K562 (cell line): ENCODE measurements at regions not wholly inside any gene's neighbourhood (a gene's known extent, or its start where the extent isn't known, plus 50 kb on each side); places are given as distances from the start of the nearest gene placed in this dataset.

Experiments used
- RAD21 ChIP-seq, 2 experiments: fragments of 250-450 bp in 1 of 2; fragments of 450-650 bp in 1 of 2; sonication (Bioruptor Pico) in 1 of 2; formaldehyde crosslinking in 1 of 2; IDR thresholded peaks in 1 of 2; conservative IDR thresholded peaks in 1 of 2; 2 replicates each; pipeline versions ENCODE4 v1.4.0 to v1.8.0; 2020 to 2022; ENCODE audit warnings: mild to moderate bottlenecking in 2 of 2, moderate library complexity in 1 of 2
- ZBED1 ChIP-seq: IDR thresholded peaks from 2 replicates; pipeline ENCODE4 v1.6.1; 2014
- TF ChIP-seq, protein P1 (sequence below), 2 experiments: fragments of 450-650 bp; IDR thresholded peaks; 2 replicates each; pipeline ENCODE4 v1.6.1; 2016; ENCODE audit warnings: mild to moderate bottlenecking in 2 of 2, borderline replicate concordance in 1 of 2, low read depth in 1 of 2, moderate library complexity in 1 of 2
- TF ChIP-seq, protein P2 (sequence below), 2 experiments: IDR thresholded peaks; 2 replicates each; pipeline ENCODE4 v1.6.1; 2011; ENCODE audit warnings: borderline replicate concordance in 1 of 2, control low read depth in 1 of 2, low read depth in 1 of 2, low read length in 1 of 2, mild to moderate bottlenecking in 1 of 2, mixed read lengths in 1 of 2, moderate library complexity in 1 of 2; ENCODE audit not compliant: insufficient read depth in 1 of 2, insufficient read length in 1 of 2, poor library complexity in 1 of 2, severe bottlenecking in 1 of 2; ENCODE audit errors: extremely low read depth in 1 of 2
- TF ChIP-seq, protein P3 (sequence below): IDR thresholded peaks from 2 replicates; pipeline ENCODE4 v1.6.1; 2011; ENCODE audit warnings: borderline replicate concordance, low read depth, mild to moderate bottlenecking, moderate library complexity, low read length; ENCODE audit not compliant: insufficient read depth, poor library complexity, severe bottlenecking
- TF ChIP-seq, protein P4 (sequence below): fragments of 250-450 bp; sonication (Bioruptor Pico); IDR thresholded peaks from 2 replicates; pipeline ENCODE4 v1.5.0; 2021

DNA sequence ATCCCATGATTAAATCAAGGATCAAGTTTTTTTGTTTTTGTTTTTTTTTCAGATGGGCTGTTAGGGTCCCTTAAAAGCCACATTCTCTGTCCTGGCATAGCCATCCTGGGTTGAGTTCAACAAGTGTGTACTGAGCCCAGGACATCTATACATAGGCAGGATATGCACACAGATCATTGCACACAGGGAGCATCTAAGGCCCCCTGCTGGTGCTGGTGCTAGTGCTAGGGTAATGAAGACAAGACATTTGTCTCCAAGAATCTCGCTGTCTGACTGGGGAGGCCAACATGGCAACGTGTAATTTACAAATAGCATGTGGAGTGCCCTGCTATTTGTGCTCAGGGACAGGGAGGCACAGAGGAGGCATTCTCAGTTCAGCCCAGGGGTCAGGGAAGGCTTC, 124.5 kb downstream of the VAPA start (continued):
- TF ChIP-seq, protein P1, sequence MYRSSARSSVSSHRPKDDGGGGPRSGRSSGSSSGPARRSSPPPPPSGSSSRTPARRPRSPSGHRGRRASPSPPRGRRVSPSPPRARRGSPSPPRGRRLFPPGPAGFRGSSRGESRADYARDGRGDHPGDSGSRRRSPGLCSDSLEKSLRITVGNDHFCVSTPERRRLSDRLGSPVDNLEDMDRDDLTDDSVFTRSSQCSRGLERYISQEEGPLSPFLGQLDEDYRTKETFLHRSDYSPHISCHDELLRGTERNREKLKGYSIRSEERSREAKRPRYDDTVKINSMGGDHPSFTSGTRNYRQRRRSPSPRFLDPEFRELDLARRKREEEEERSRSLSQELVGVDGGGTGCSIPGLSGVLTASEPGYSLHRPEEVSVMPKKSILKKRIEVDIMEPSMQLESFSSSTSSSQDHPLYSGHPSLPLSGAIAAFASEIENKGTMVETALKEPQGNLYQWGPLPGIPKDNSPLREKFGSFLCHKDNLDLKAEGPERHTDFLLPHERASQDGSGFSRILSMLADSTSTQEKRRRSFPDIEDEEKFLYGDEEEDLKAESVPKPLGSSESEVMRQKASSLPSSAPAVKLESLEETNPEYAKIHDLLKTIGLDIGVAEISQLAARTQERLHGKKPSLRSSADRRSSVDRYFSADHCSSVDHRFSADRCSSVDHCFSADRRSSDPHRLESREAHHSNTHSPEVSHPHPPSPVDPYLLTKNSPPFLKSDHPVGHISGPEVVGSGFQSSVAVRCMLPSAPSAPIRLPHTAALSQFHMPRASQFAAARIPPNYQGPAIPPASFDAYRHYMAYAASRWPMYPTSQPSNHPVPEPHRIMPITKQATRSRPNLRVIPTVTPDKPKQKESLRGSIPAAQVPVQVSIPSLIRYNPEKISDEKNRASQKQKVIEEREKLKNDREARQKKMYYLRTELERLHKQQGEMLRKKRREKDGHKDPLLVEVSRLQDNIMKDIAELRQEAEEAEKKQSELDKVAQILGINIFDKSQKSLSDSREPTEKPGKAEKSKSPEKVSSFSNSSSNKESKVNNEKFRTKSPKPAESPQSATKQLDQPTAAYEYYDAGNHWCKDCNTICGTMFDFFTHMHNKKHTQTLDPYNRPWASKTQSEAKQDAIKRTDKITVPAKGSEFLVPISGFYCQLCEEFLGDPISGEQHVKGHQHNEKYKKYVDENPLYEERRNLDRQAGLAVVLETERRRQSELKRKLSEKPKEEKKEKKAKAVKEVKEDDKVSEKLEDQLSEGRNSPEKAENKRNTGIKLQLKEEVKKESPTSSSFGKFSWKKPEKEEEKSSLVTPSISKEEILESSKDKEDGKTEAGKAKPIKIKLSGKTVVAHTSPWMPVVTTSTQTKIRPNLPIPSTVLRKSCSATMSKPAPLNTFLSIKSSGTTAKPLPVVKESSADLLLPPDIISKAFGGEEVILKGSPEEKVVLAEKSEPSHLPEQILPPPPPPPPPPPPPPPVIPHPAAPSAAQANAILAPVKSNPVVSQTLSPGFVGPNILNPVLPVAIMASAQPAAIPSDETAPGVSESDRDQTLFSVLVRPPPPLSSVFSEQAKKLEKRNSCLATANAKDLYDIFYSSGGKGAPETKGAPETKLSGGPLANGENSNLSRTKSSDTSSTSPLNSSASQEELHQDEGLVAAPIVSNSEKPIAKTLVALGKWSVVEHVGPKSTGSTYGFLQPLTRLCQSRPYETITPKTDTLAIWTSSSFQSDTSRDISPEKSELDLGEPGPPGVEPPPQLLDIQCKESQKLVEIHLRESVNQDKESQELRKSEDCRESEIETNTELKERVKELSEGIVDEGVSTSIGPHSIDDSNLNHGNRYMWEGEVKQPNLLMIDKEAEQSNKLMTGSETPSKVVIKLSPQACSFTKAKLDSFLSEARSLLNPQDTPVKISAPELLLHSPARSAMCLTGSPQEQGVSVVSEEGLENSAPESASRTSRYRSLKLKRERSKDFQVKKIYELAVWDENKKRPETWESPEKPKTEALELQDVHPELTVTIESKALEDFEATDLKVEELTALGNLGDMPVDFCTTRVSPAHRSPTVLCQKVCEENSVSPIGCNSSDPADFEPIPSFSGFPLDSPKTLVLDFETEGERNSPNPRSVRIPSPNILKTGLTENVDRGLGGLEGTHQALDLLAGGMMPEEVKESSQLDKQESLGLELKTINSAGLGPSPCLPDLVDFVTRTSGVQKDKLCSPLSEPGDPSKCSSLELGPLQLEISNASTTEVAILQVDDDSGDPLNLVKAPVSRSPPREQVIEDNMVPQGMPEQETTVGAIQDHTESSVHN (IDR thresholded peaks at IDR 0.05; ENCODE audit: borderline replicate concordance in 1 of 2, low read depth in 1 of 2): no peak
- peak in 1 of 2 experiments; percentile 25; a peak in 1 of 4 replicates for TF ChIP-seq RAD21 (CRISPR knock-in tag; conservative IDR thresholded peaks at IDR 0.05 in 1 of 2, IDR thresholded peaks at IDR 0.05 in 1 of 2)
- TF ChIP-seq ZBED1: no peak
- TF ChIP-seq, protein P2, sequence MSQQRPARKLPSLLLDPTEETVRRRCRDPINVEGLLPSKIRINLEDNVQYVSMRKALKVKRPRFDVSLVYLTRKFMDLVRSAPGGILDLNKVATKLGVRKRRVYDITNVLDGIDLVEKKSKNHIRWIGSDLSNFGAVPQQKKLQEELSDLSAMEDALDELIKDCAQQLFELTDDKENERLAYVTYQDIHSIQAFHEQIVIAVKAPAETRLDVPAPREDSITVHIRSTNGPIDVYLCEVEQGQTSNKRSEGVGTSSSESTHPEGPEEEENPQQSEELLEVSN (IDR thresholded peaks at IDR 0.05; ENCODE audit: borderline replicate concordance in 1 of 2, extremely low read depth in 1 of 2, insufficient read depth in 1 of 2, insufficient read length in 1 of 2, low read depth in 1 of 2, low read length in 1 of 2, poor library complexity in 1 of 2, severe bottlenecking in 1 of 2): no peak
- TF ChIP-seq, protein P3, sequence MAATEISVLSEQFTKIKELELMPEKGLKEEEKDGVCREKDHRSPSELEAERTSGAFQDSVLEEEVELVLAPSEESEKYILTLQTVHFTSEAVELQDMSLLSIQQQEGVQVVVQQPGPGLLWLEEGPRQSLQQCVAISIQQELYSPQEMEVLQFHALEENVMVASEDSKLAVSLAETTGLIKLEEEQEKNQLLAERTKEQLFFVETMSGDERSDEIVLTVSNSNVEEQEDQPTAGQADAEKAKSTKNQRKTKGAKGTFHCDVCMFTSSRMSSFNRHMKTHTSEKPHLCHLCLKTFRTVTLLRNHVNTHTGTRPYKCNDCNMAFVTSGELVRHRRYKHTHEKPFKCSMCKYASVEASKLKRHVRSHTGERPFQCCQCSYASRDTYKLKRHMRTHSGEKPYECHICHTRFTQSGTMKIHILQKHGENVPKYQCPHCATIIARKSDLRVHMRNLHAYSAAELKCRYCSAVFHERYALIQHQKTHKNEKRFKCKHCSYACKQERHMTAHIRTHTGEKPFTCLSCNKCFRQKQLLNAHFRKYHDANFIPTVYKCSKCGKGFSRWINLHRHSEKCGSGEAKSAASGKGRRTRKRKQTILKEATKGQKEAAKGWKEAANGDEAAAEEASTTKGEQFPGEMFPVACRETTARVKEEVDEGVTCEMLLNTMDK: peak; percentile 39
- TF ChIP-seq, protein P4, sequence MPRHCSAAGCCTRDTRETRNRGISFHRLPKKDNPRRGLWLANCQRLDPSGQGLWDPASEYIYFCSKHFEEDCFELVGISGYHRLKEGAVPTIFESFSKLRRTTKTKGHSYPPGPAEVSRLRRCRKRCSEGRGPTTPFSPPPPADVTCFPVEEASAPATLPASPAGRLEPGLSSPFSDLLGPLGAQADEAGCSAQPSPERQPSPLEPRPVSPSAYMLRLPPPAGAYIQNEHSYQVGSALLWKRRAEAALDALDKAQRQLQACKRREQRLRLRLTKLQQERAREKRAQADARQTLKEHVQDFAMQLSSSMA (CRISPR knock-in tag): no peak
